CD4-positive, alpha-beta T cell (primary cell): ENCODE measurements at regions not wholly inside any gene's neighbourhood (a gene's known extent, or its start where the extent isn't known, plus 50 kb on each side); places are given as distances from the start of the nearest gene placed in this dataset.
A peak's percentile ranks its signal among the peaks of the same experiment; 100 is the strongest.
"Not testable (repeated sequence)": the region's sequence is repeated elsewhere in the genome, so short reads cannot be mapped to it uniquely, and the experiment has no call there.

Source experiments
- ATAC-seq: fragments of 200-7000 bp; cut with Tn5 transposase; one replicate; pipeline ENCODE4 v1.10.0; 2022; ENCODE audit warnings: mild to moderate bottlenecking; ENCODE audit not compliant: poor library complexity
- CTCF ChIA-PET: fragments of 350-600 bp; sonication (Branson Sonifier 250); formaldehyde crosslinking; loops from one replicate; lab custom pipeline; 2021; ENCODE audit warnings: antibody characterized with exemption, inconsistent platforms; lab: Charles Lee
- POLR2A ChIA-PET: fragments of 350-600 bp; sonication (Branson Sonifier 250); formaldehyde crosslinking; loops from one replicate; lab custom pipeline; 2021; ENCODE audit warnings: antibody characterized with exemption, inconsistent platforms; lab: Charles Lee
- DNase-seq, 14 experiments: peaks; one replicate each; pipeline ENCODE4 v3.0.0-alpha.2; 2013 to 2020; ENCODE audit warnings: mixed read lengths in 2 of 14
- H3K27ac ChIP-seq, 2 donors: one replicate each; pipeline versions ENCODE4 v1.5.1 to v1.7.0; 2013; ENCODE audit warnings: low read length in 2 of 2, low read depth in 1 of 2, mild to moderate bottlenecking in 1 of 2
- H3K27me3 ChIP-seq, 2 experiments: 1 replicate in 1 of 2; 2 replicates in 1 of 2; pipeline versions ENCODE4 v1.6.1 to v1.7.0; 2013; ENCODE audit warnings: low read length in 2 of 2, control low read depth in 1 of 2, mild to moderate bottlenecking in 1 of 2, moderate library complexity in 1 of 2; ENCODE audit not compliant: insufficient read depth in 2 of 2, control insufficient read depth in 1 of 2
- H3K36me3 ChIP-seq: one replicate; pipeline ENCODE4 v1.6.1; 2013; ENCODE audit warnings: low read length, control low read depth; ENCODE audit not compliant: insufficient read depth
- H3K4me1 ChIP-seq: one replicate; pipeline ENCODE4 v1.6.1; 2013; ENCODE audit warnings: low read length, control low read depth; ENCODE audit not compliant: insufficient read depth
- H3K4me3 ChIP-seq: one replicate; pipeline ENCODE4 v1.5.1; 2013; ENCODE audit warnings: mild to moderate bottlenecking, low read length, moderate library complexity
- H3K9me3 ChIP-seq, 2 experiments: 1 replicate in 1 of 2; 2 replicates in 1 of 2; pipeline versions ENCODE4 v1.6.1 to v1.7.0; 2013; ENCODE audit warnings: low read length in 2 of 2, mild to moderate bottlenecking in 2 of 2, control low read depth in 1 of 2, moderate library complexity in 1 of 2; ENCODE audit not compliant: control insufficient read depth in 1 of 2, insufficient read depth in 1 of 2
- H3K27ac Mint-ChIP-seq: one replicate; pipeline ENCODE4 v1.8.0; 2020; ENCODE audit warnings: mixed read lengths
- H3K27me3 Mint-ChIP-seq: one replicate; pipeline ENCODE4 v1.8.0; 2021; ENCODE audit warnings: mixed read lengths
- H3K36me3 Mint-ChIP-seq: one replicate; pipeline ENCODE4 v1.8.0; 2021; ENCODE audit warnings: low read depth, mixed read lengths
- H3K4me1 Mint-ChIP-seq: one replicate; pipeline ENCODE4 v1.8.0; 2021; ENCODE audit warnings: low read depth, mixed read lengths
- H3K4me3 Mint-ChIP-seq: one replicate; pipeline ENCODE4 v1.8.0; 2020; ENCODE audit warnings: mild to moderate bottlenecking, mixed read lengths
- H3K9me3 Mint-ChIP-seq: one replicate; pipeline ENCODE4 v1.8.0; 2020; ENCODE audit warnings: mixed read lengths
- intact Hi-C, 2 experiments: fragments of 100-400 bp; cut with DNase I in 1 of 2; cut with micrococcal nuclease in 1 of 2; formaldehyde crosslinking; loops; one replicate each; pipeline versions ENCODE4 v1.15.1 to v1.9.0; 2023 to 2025; cut with DNase I, micrococcal nuclease
- TF ChIP-seq, protein P1 (sequence below): fragments of 200-600 bp; IDR thresholded peaks from one replicate; pipeline ENCODE4 v1.8.0; 2022; ENCODE audit warnings: antibody characterized with exemption, mild to moderate bottlenecking

- intact Hi-C loops = loop anchor here (1.0 to 5.0 kb wide), 10 partner anchors 56 to 498 kb away; partner anchors contain the start of genes CAPRIN1 (in 1 of the 2) and NAT10 (in 1 of the 2)
- Mint-ChIP-seq H3K27ac (no peak overlapping the region), H3K4me1 (peaks cover 7% of the 10 kb centered on the region), H3K36me3 (no peaks in the 10 kb centered on the region), H3K9me3 (no peaks in the 10 kb centered on the region), H3K4me3 (peak overlapping the region; percentile 55), H3K27me3 (peaks cover 23% of the 10 kb centered on the region)
- DNase-seq (peak; percentile 53 to 85 (median 66)), ATAC-seq (peak; percentile 100)
- H3K27me3 ChIP-seq = no peaks in the 10 kb centered on the region
- POLR2A ChIA-PET = interaction anchor here (0.6 to 2.8 kb wide), 5 partner anchors 12 to 361 kb away, joined by 3 to 13 read pairs (median 4); partner anchors contain the start of genes ABTB2 and NAT10
- no peak overlapping the region for H3K27ac ChIP-seq
- H3K9me3 ChIP-seq = no peaks in the 10 kb centered on the region
- H3K4me3 ChIP-seq = no peak overlapping the region
- no peaks in the 10 kb centered on the region for H3K36me3 ChIP-seq
- CTCF ChIA-PET = interaction anchor here (0.6 to 2.6 kb wide), 20 partner anchors 8 to 367 kb away, joined by 3 to 11 read pairs (median 4); partner anchors contain the start of genes ABTB2, CAPRIN1 and NAT10
- TF ChIP-seq, protein P1, sequence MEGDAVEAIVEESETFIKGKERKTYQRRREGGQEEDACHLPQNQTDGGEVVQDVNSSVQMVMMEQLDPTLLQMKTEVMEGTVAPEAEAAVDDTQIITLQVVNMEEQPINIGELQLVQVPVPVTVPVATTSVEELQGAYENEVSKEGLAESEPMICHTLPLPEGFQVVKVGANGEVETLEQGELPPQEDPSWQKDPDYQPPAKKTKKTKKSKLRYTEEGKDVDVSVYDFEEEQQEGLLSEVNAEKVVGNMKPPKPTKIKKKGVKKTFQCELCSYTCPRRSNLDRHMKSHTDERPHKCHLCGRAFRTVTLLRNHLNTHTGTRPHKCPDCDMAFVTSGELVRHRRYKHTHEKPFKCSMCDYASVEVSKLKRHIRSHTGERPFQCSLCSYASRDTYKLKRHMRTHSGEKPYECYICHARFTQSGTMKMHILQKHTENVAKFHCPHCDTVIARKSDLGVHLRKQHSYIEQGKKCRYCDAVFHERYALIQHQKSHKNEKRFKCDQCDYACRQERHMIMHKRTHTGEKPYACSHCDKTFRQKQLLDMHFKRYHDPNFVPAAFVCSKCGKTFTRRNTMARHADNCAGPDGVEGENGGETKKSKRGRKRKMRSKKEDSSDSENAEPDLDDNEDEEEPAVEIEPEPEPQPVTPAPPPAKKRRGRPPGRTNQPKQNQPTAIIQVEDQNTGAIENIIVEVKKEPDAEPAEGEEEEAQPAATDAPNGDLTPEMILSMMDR = peak; percentile 76
- peaks cover 7% of the 10 kb centered on the region for H3K4me1 ChIP-seq
Observed at GRCh38 chr11:33996498-33997454, 54.8 kb upstream of the CAPRIN1 start.

DNA sequence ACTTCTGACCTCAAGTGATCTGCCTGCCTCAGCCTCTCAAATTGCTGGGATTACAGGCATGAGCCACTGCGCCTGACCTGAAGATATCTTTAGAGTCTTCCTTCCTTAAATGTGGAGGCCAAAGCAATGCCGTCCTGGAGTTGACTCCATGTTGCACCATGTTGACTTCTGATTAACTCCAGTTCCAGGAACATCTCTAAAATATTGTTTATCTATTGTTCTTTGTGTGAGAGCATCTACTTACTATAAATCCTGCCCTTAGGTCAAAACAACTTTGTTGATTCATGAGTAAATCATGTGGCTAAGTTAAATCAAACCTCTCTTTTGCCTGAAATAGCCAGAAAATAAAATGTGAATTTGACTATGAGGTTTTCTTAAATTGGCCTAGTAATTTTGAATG lies 56.6 kb upstream of the CAPRIN1 start:
- H3K9me3 Mint-ChIP-seq = no peaks in the 10 kb centered on the region
- ATAC-seq = no peak
- ChIA-PET CTCF (no interaction called here), POLR2A (no interaction called here)
- TF ChIP-seq, protein P1 = no peak
- no peaks in the 10 kb centered on the region for H3K36me3 ChIP-seq
- H3K4me3 Mint-ChIP-seq = no peak overlapping the region
- H3K27ac ChIP-seq = no peak overlapping the region
- H3K36me3 Mint-ChIP-seq = no peaks in the 10 kb centered on the region
- peaks cover 7% of the 10 kb centered on the region for H3K4me1 ChIP-seq
- H3K27ac Mint-ChIP-seq = no peak overlapping the region
- peaks cover 14% of the 10 kb centered on the region for H3K4me1 Mint-ChIP-seq
- intact Hi-C loops = loop anchor here (2.0 to 5.0 kb wide), 5 partner anchors 57 to 188 kb away; partner anchors contain the start of gene CAPRIN1 (in 1 of the 2)
- peaks cover 23% of the 10 kb centered on the region for H3K27me3 Mint-ChIP-seq
- no peaks in the 10 kb centered on the region for H3K27me3 ChIP-seq
- DNase-seq = no peak
- H3K9me3 ChIP-seq = no peaks in the 10 kb centered on the region
- no peak overlapping the region for H3K4me3 ChIP-seq

DNA sequence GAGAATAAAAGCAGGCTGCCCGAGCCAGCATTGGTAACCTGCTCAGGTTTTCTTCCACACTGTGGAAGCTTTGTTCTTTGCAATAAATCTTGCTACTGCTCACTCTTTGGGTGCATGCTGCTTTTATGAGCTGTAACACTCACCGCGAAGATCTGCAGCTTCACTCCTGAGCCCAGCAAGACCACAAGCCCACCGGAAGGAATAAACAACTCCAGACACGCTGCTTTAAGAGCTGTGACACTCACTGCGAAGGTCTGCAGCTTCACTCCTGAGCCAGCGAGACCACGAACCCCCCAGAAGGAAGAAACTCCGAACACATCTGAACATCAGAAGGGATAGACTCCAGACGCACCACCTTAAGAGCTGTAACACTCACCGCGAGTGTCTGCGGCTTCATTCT lies 60.4 kb upstream of the CAPRIN1 start:
- H3K36me3 Mint-ChIP-seq, DNase-seq, H3K4me1 Mint-ChIP-seq, H3K36me3 ChIP-seq, H3K27me3 Mint-ChIP-seq, H3K9me3 ChIP-seq, H3K4me1 ChIP-seq, H3K27me3 ChIP-seq, ATAC-seq, intact Hi-C loops, H3K4me3 ChIP-seq, H3K9me3 Mint-ChIP-seq, H3K27ac ChIP-seq: not testable (repeated sequence)
- H3K4me3 Mint-ChIP-seq = peak overlapping the region; percentile 67
- CTCF ChIA-PET = interaction anchor here (1.4 kb wide), 1 partner anchor 133 kb away, joined by 3 read pairs; no protein-coding TSS in a partner anchor
- POLR2A ChIA-PET = interaction anchor here (0.6 kb wide), 2 partner anchors 183 to 491 kb away, joined by 3 read pairs; no protein-coding TSS in a partner anchor
- peak overlapping the region; percentile 22 for H3K27ac Mint-ChIP-seq

DNA sequence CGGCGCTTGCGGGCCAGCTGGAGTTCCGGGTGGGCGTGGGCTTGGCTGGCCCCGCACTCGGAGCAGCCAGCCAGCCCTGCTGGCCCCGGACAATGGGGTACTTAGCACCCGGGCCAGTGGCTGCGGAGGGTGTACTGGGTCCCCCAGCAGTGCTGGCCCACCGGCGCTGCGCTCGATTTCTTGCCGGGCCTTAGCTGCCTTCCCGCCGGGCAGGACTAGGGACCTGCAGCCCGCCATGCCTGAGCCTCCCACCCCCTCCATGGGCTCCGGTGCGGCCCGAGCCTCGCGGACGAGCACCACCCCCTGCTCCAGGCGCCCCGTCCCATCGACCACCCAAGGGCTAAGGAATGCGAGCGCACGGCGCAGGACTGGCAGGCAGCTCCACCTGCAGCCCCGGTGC lies 61.4 kb upstream of the CAPRIN1 start:
- CTCF ChIA-PET, H3K4me1 Mint-ChIP-seq: not testable (repeated sequence)

More for the DNA sequence above, 61.4 kb upstream of the CAPRIN1 start:
- H3K27me3 ChIP-seq, H3K9me3 ChIP-seq, H3K27ac Mint-ChIP-seq, H3K4me3 ChIP-seq, POLR2A ChIA-PET, H3K9me3 Mint-ChIP-seq, ATAC-seq, DNase-seq, intact Hi-C loops, H3K36me3 ChIP-seq, H3K36me3 Mint-ChIP-seq, H3K27me3 Mint-ChIP-seq, H3K4me3 Mint-ChIP-seq, H3K4me1 ChIP-seq, H3K27ac ChIP-seq: not testable (repeated sequence)
